ENCODE measurements at regions not wholly inside any gene's neighbourhood (a gene's known extent, or its start where the extent isn't known, plus 50 kb on each side); places are given as distances from the start of the nearest gene placed in this dataset.
"Not testable (repeated sequence)": the region's sequence is repeated elsewhere in the genome, so short reads cannot be mapped to it uniquely, and the experiment has no call there.

- H3K36me3 ChIP-seq (ENCODE audit: control insufficient read depth, insufficient read depth, low read length), result no peaks in the 10 kb centered on the region
- no peaks in the 10 kb centered on the region for H3K9me3 ChIP-seq (ENCODE audit: control insufficient read depth, low read length)
- no peak overlapping the region for H3K9ac ChIP-seq (ENCODE audit: low read length)
- no peaks in the 10 kb centered on the region for H3K4me1 ChIP-seq (ENCODE audit: control insufficient read depth, insufficient read depth, low read length)
- H3K4me3 ChIP-seq (ENCODE audit: low read length), result no peak overlapping the region
- H3K27me3 ChIP-seq (ENCODE audit: control insufficient read depth, insufficient read depth, low read length), result no peaks in the 10 kb centered on the region
Observed at GRCh38 chr2:209113026-209113425, 310.8 kb upstream of the MAP2 start.

GRCh38 chr2:209114588-209115240 is 309.1 kb upstream of the MAP2 start:
- Histone ChIP-seq H3K36me3 (ENCODE audit: control insufficient read depth, insufficient read depth, low read length) (no peaks in the 10 kb centered on the region), H3K9me3 (ENCODE audit: control insufficient read depth, low read length) (no peaks in the 10 kb centered on the region), H3K9ac (ENCODE audit: low read length) (no peak overlapping the region), H3K27me3 (ENCODE audit: control insufficient read depth, insufficient read depth, low read length) (no peaks in the 10 kb centered on the region), H3K4me3 (ENCODE audit: low read length) (no peak overlapping the region), H3K4me1 (ENCODE audit: control insufficient read depth, insufficient read depth, low read length) (no peaks in the 10 kb centered on the region)

- H3K9ac ChIP-seq (ENCODE audit: low read length), result no peak overlapping the region
- no peaks in the 10 kb centered on the region for H3K36me3 ChIP-seq (ENCODE audit: control insufficient read depth, insufficient read depth, low read length)
- no peaks in the 10 kb centered on the region for H3K9me3 ChIP-seq (ENCODE audit: control insufficient read depth, low read length)
- no peaks in the 10 kb centered on the region for H3K27me3 ChIP-seq (ENCODE audit: control insufficient read depth, insufficient read depth, low read length)
- no peak overlapping the region for H3K4me3 ChIP-seq (ENCODE audit: low read length)
- no peaks in the 10 kb centered on the region for H3K4me1 ChIP-seq (ENCODE audit: control insufficient read depth, insufficient read depth, low read length)
Observed at GRCh38 chr2:209121691-209122090, 302.2 kb upstream of the MAP2 start.

GRCh38 chr2:209125291-209125690 is 298.6 kb upstream of the MAP2 start:
- Histone ChIP-seq H3K27me3 (ENCODE audit: control insufficient read depth, insufficient read depth, low read length) (no peaks in the 10 kb centered on the region), H3K9me3 (ENCODE audit: control insufficient read depth, low read length) (no peaks in the 10 kb centered on the region), H3K4me3 (ENCODE audit: low read length) (no peak overlapping the region), H3K4me1 (ENCODE audit: control insufficient read depth, insufficient read depth, low read length) (no peaks in the 10 kb centered on the region), H3K9ac (ENCODE audit: low read length) (no peak overlapping the region), H3K36me3 (ENCODE audit: control insufficient read depth, insufficient read depth, low read length) (no peaks in the 10 kb centered on the region)

GRCh38 chr2:209138079-209138478 is 285.8 kb upstream of the MAP2 start:
- Histone ChIP-seq H3K9ac (ENCODE audit: low read length) (no peak overlapping the region), H3K4me1 (ENCODE audit: control insufficient read depth, insufficient read depth, low read length) (no peaks in the 10 kb centered on the region), H3K36me3 (ENCODE audit: control insufficient read depth, insufficient read depth, low read length) (no peaks in the 10 kb centered on the region)

GRCh38 chr2:209141142-209141541 is 282.7 kb upstream of the MAP2 start:
- Histone ChIP-seq H3K9ac (ENCODE audit: low read length) (no peak overlapping the region), H3K9me3 (ENCODE audit: control insufficient read depth, low read length) (no peaks in the 10 kb centered on the region), H3K27me3 (ENCODE audit: control insufficient read depth, insufficient read depth, low read length) (no peaks in the 10 kb centered on the region), H3K4me1 (ENCODE audit: control insufficient read depth, insufficient read depth, low read length) (no peaks in the 10 kb centered on the region), H3K36me3 (ENCODE audit: control insufficient read depth, insufficient read depth, low read length) (no peaks in the 10 kb centered on the region), H3K4me3 (ENCODE audit: low read length) (no peak overlapping the region)

More at GRCh38 chr2:209138079-209138478, 285.8 kb upstream of the MAP2 start:
- Histone ChIP-seq H3K4me3 (ENCODE audit: low read length) (no peak overlapping the region), H3K27me3 (ENCODE audit: control insufficient read depth, insufficient read depth, low read length) (no peaks in the 10 kb centered on the region), H3K9me3 (ENCODE audit: control insufficient read depth, low read length) (no peaks in the 10 kb centered on the region)

- Histone ChIP-seq H3K9me3 (ENCODE audit: control insufficient read depth, low read length) (no peaks in the 10 kb centered on the region), H3K9ac (ENCODE audit: low read length) (no peak overlapping the region), H3K27me3 (ENCODE audit: control insufficient read depth, insufficient read depth, low read length) (no peaks in the 10 kb centered on the region), H3K36me3 (ENCODE audit: control insufficient read depth, insufficient read depth, low read length) (no peaks in the 10 kb centered on the region), H3K4me1 (ENCODE audit: control insufficient read depth, insufficient read depth, low read length) (no peaks in the 10 kb centered on the region), H3K4me3 (ENCODE audit: low read length) (no peak overlapping the region)
Observed at GRCh38 chr2:209141818-209142217, 282.0 kb upstream of the MAP2 start.

GRCh38 chr2:209145220-209145691 is 278.6 kb upstream of the MAP2 start:
- not testable (repeated sequence) for H3K9me3 ChIP-seq (ENCODE audit: control insufficient read depth, low read length); H3K9ac ChIP-seq (ENCODE audit: low read length); H3K4me3 ChIP-seq (ENCODE audit: low read length); H3K36me3 ChIP-seq (ENCODE audit: control insufficient read depth, insufficient read depth, low read length); H3K4me1 ChIP-seq (ENCODE audit: control insufficient read depth, insufficient read depth, low read length); H3K27me3 ChIP-seq (ENCODE audit: control insufficient read depth, insufficient read depth, low read length)

GRCh38 chr2:209145941-209146681 is 277.7 kb upstream of the MAP2 start:
- no peak overlapping the region for H3K9ac ChIP-seq (ENCODE audit: low read length)
- no peaks in the 10 kb centered on the region for H3K4me1 ChIP-seq (ENCODE audit: control insufficient read depth, insufficient read depth, low read length)
- no peaks in the 10 kb centered on the region for H3K27me3 ChIP-seq (ENCODE audit: control insufficient read depth, insufficient read depth, low read length)
- H3K4me3 ChIP-seq (ENCODE audit: low read length), result no peak overlapping the region
- H3K36me3 ChIP-seq (ENCODE audit: control insufficient read depth, insufficient read depth, low read length), result no peaks in the 10 kb centered on the region
- no peaks in the 10 kb centered on the region for H3K9me3 ChIP-seq (ENCODE audit: control insufficient read depth, low read length)

GRCh38 chr2:209146682-209147320 is 277.0 kb upstream of the MAP2 start:
- H3K9me3 ChIP-seq (ENCODE audit: control insufficient read depth, low read length), result no peaks in the 10 kb centered on the region
- no peaks in the 10 kb centered on the region for H3K36me3 ChIP-seq (ENCODE audit: control insufficient read depth, insufficient read depth, low read length)
- no peaks in the 10 kb centered on the region for H3K4me1 ChIP-seq (ENCODE audit: control insufficient read depth, insufficient read depth, low read length)
- no peaks in the 10 kb centered on the region for H3K27me3 ChIP-seq (ENCODE audit: control insufficient read depth, insufficient read depth, low read length)
- H3K4me3 ChIP-seq (ENCODE audit: low read length), result no peak overlapping the region
- no peak overlapping the region for H3K9ac ChIP-seq (ENCODE audit: low read length)

GRCh38 chr2:209147981-209148380 is 275.9 kb upstream of the MAP2 start:
- no peak overlapping the region for H3K4me3 ChIP-seq (ENCODE audit: low read length)
- H3K4me1 ChIP-seq (ENCODE audit: control insufficient read depth, insufficient read depth, low read length), result no peaks in the 10 kb centered on the region
- H3K9ac ChIP-seq (ENCODE audit: low read length), result no peak overlapping the region
- no peaks in the 10 kb centered on the region for H3K9me3 ChIP-seq (ENCODE audit: control insufficient read depth, low read length)
- no peaks in the 10 kb centered on the region for H3K27me3 ChIP-seq (ENCODE audit: control insufficient read depth, insufficient read depth, low read length)
- H3K36me3 ChIP-seq (ENCODE audit: control insufficient read depth, insufficient read depth, low read length), result no peaks in the 10 kb centered on the region
